ENCODE measurements at regions not wholly inside any gene's neighbourhood (a gene's known extent, or its start where the extent isn't known, plus 50 kb on each side); places are given as distances from the start of the nearest gene placed in this dataset.

DNA sequence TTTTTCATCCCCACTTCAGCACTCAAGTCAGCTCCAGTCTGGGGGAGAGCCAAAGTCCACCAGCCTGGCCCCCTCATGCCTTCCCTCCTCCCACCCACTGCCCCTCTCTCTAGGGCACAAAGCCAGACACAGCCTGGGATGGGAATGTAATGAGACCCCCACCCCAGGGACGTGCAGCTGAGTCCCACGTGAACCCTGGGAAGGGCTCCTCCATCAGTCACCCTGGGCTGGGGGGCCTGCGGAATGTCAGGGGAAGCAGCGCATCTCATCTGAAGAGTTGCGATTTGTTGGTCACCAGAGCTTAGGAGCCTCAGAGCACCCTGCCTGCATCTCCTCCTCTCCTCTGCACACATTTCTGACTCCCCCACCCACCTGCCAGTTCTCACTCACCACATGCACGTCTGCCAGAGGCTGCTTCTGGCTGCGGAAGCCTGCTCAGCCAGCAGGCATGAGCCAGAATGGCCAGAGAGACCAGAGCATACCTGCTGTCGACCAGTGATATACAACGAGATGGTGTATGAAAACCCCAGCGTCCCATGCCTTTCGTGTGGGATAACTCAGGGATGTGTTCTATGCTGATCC lies 167.1 kb upstream of the TOP1 start:
- H3K4me3 ChIP-seq (ENCODE audit: low read depth in 1 of 3, low read length in 3 of 3), result no peak overlapping the region
- DNase-seq (ENCODE audit: low spot score), result no peak
- no peak overlapping the region for H3K27ac ChIP-seq (ENCODE audit: low read depth in 1 of 2, low read length in 2 of 2)
- no peaks in the 10 kb centered on the region for H3K27me3 ChIP-seq (ENCODE audit: control insufficient read depth in 4 of 4, insufficient read depth in 4 of 4, low read length in 3 of 4)
- H3K36me3 ChIP-seq (ENCODE audit: control insufficient read depth in 4 of 4, insufficient read depth in 3 of 4, low read depth in 1 of 4, low read length in 3 of 4), result no peaks in the 10 kb centered on the region
- TF ChIP-seq FOXA1 (IDR thresholded peaks at IDR 0.05) (no peak), SP1 (IDR thresholded peaks at IDR 0.05) (no peak), JUND (IDR thresholded peaks at IDR 0.05) (no peak), HNF4A (conservative IDR thresholded peaks at IDR 0.05) (no peak), NR2F2 (IDR thresholded peaks at IDR 0.05) (no peak), GABPA (IDR thresholded peaks at IDR 0.05 in 1 of 2, conservative IDR thresholded peaks at IDR 0.05 in 1 of 2) (no peak), REST (IDR thresholded peaks at IDR 0.05) (no peak), CTCF (IDR thresholded peaks at IDR 0.05; ENCODE audit: low read depth, low read length, missing input control) (no peak)
- TF ChIP-seq, protein P1, sequence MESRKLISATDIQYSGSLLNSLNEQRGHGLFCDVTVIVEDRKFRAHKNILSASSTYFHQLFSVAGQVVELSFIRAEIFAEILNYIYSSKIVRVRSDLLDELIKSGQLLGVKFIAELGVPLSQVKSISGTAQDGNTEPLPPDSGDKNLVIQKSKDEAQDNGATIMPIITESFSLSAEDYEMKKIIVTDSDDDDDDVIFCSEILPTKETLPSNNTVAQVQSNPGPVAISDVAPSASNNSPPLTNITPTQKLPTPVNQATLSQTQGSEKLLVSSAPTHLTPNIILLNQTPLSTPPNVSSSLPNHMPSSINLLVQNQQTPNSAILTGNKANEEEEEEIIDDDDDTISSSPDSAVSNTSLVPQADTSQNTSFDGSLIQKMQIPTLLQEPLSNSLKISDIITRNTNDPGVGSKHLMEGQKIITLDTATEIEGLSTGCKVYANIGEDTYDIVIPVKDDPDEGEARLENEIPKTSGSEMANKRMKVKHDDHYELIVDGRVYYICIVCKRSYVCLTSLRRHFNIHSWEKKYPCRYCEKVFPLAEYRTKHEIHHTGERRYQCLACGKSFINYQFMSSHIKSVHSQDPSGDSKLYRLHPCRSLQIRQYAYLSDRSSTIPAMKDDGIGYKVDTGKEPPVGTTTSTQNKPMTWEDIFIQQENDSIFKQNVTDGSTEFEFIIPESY (IDR thresholded peaks at IDR 0.05), result no peak
- 82% methylated on average over 11 of the region's 11 CpGs for WGBS
- H3K9me3 ChIP-seq (ENCODE audit: control insufficient read depth in 4 of 4, low read length in 3 of 4), result no peaks in the 10 kb centered on the region
- no peaks in the 10 kb centered on the region for H3K4me1 ChIP-seq (ENCODE audit: control insufficient read depth in 4 of 4, insufficient read depth in 4 of 4, low read length in 3 of 4)
- no peak overlapping the region for H3K9ac ChIP-seq (ENCODE audit: low read depth in 1 of 2, low read length in 2 of 2)

GRCh38 chr20:40863355-40863919 lies 165.2 kb upstream of the TOP1 start:
- 96% methylated on average over 3 of the region's 3 CpGs for WGBS

More at GRCh38 chr20:40863355-40863919, 165.2 kb upstream of the TOP1 start:
- Histone ChIP-seq H3K4me3 (ENCODE audit: low read depth in 1 of 3, low read length in 3 of 3) (no peak overlapping the region), H3K27me3 (ENCODE audit: control insufficient read depth in 4 of 4, insufficient read depth in 4 of 4, low read length in 3 of 4) (no peaks in the 10 kb centered on the region), H3K36me3 (ENCODE audit: control insufficient read depth in 4 of 4, insufficient read depth in 3 of 4, low read depth in 1 of 4, low read length in 3 of 4) (no peaks in the 10 kb centered on the region), H3K9ac (ENCODE audit: low read depth in 1 of 2, low read length in 2 of 2) (no peak overlapping the region), H3K27ac (ENCODE audit: low read depth in 1 of 2, low read length in 2 of 2) (no peak overlapping the region), H3K9me3 (ENCODE audit: control insufficient read depth in 4 of 4, low read length in 3 of 4) (no peaks in the 10 kb centered on the region), H3K4me1 (ENCODE audit: control insufficient read depth in 4 of 4, insufficient read depth in 4 of 4, low read length in 3 of 4) (no peaks in the 10 kb centered on the region)
- TF ChIP-seq, protein P1 (IDR thresholded peaks at IDR 0.05), result no peak
- TF ChIP-seq FOXA1 (IDR thresholded peaks at IDR 0.05) (no peak), YY1 (IDR thresholded peaks at IDR 0.05) (no peak)
- TF ChIP-seq, protein P2, sequence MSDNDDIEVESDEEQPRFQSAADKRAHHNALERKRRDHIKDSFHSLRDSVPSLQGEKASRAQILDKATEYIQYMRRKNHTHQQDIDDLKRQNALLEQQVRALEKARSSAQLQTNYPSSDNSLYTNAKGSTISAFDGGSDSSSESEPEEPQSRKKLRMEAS (IDR thresholded peaks at IDR 0.05), result no peak
- DNase-seq (ENCODE audit: low spot score), result no peak
